SU-DHL-6 (cell line): ENCODE measurements at regions not wholly inside any gene's neighbourhood (a gene's known extent, or its start where the extent isn't known, plus 50 kb on each side); places are given as distances from the start of the nearest gene placed in this dataset.
"Not testable (repeated sequence)": the region's sequence is repeated elsewhere in the genome, so short reads cannot be mapped to it uniquely, and the experiment has no call there.

Source experiments
- CTCF ChIP-seq: fragments of 200-600 bp; sonication (generic); IDR thresholded peaks from one replicate; pipeline ENCODE4 v1.5.1; 2017; ENCODE audit warnings: antibody characterized with exemption, mild to moderate bottlenecking, low read length, moderate library complexity; ENCODE audit not compliant: insufficient read depth, poor library complexity, severe bottlenecking
- EZH2phosphoT487 ChIP-seq: fragments of 200-600 bp; sonication (generic), shearing (Covaris generic); conservative IDR thresholded peaks from 2 replicates; pipeline ENCODE4 v1.6.1; 2018; ENCODE audit warnings: mild to moderate bottlenecking, antibody characterized with exemption, low read length, moderate library complexity, mixed read lengths

- TF ChIP-seq CTCF, EZH2phosphoT487: not testable (repeated sequence)
These were observed 267.6 kb upstream of the PODXL start for GRCh38 chr7:131823961-131824440.
